Mammary epithelial cell (primary cell): ENCODE measurements at regions not wholly inside any gene's neighbourhood (a gene's known extent, or its start where the extent isn't known, plus 50 kb on each side); places are given as distances from the start of the nearest gene placed in this dataset.

Experiments used
- EZH2 ChIP-seq: IDR thresholded peaks from 2 replicates; pipeline ENCODE4 v1.6.1; 2012; ENCODE audit warnings: low read length, inconsistent platforms, borderline replicate concordance
- TF ChIP-seq, protein P1 (sequence below), 2 donors: IDR thresholded peaks in 1 of 2; conservative IDR thresholded peaks in 1 of 2; 2 replicates each; pipeline ENCODE4 v1.5.1; 2011 to 2012; ENCODE audit warnings: inconsistent platforms in 2 of 2, low read length in 2 of 2, mild to moderate bottlenecking in 2 of 2, control low read depth in 1 of 2, low read depth in 1 of 2; ENCODE audit not compliant: insufficient read depth in 1 of 2; ENCODE audit errors: extremely low read depth in 1 of 2

DNA sequence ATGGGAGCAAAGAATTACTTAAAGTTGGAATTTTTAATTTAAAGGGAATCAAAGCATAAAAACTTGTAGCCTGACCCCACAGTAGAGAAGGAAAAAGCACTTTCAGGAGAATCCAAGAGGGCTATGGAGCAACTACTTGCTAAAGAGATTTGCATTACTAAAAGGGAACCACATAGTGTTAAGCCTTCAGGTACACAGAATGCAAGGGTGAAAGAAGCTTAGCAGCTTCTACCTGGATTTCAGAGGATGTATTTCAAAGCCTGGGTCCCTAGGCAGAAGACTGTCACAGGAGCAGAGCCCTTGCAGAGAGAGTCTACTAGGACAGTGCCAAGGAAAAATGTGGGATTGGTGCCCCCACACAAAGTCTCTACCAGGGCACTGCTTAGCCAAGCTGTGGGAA lies 575.0 kb downstream of the GBE1 start:
- TF ChIP-seq, protein P1, sequence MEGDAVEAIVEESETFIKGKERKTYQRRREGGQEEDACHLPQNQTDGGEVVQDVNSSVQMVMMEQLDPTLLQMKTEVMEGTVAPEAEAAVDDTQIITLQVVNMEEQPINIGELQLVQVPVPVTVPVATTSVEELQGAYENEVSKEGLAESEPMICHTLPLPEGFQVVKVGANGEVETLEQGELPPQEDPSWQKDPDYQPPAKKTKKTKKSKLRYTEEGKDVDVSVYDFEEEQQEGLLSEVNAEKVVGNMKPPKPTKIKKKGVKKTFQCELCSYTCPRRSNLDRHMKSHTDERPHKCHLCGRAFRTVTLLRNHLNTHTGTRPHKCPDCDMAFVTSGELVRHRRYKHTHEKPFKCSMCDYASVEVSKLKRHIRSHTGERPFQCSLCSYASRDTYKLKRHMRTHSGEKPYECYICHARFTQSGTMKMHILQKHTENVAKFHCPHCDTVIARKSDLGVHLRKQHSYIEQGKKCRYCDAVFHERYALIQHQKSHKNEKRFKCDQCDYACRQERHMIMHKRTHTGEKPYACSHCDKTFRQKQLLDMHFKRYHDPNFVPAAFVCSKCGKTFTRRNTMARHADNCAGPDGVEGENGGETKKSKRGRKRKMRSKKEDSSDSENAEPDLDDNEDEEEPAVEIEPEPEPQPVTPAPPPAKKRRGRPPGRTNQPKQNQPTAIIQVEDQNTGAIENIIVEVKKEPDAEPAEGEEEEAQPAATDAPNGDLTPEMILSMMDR (conservative IDR thresholded peaks at IDR 0.05 in 1 of 2, IDR thresholded peaks at IDR 0.05 in 1 of 2; ENCODE audit: extremely low read depth in 1 of 2, insufficient read depth in 1 of 2, low read depth in 1 of 2, low read length in 2 of 2), result no peak
- TF ChIP-seq EZH2, result no peak
